HepG2 (cell line): ENCODE measurements at regions not wholly inside any gene's neighbourhood (a gene's known extent, or its start where the extent isn't known, plus 50 kb on each side); places are given as distances from the start of the nearest gene placed in this dataset.
A peak's percentile ranks its signal among the peaks of the same experiment; 100 is the strongest.

Experiments used
- ATAC-seq: fragments of 200-7000 bp; cut with Tn5 transposase; 3 replicates; pipeline ENCODE4 v1.9.1; 2020; ENCODE audit warnings: mild to moderate bottlenecking, moderate library complexity
- BruUV-seq: library from RNA; stranded (reverse); fragments of 400-500 nt; replicated peaks from 2 replicates; lab custom pipeline; 2021; lab: Mats Ljungman, UMichigan
- CTCF ChIA-PET: fragments of 300-600 bp; formaldehyde crosslinking; extraction: SDS; loops from one replicate; lab custom pipeline; 2021; ENCODE audit warnings: low total read pairs, inconsistent platforms, low intra/inter-chr PET ratio; lab: Yijun Ruan, JAX
- POLR2A ChIA-PET: fragments of 350-600 bp; sonication (Branson Sonifier 250); formaldehyde crosslinking; loops from one replicate; lab custom pipeline; 2020; ENCODE audit warnings: antibody characterized with exemption, inconsistent platforms; lab: Yijun Ruan, JAX
- DNase-seq: peaks from one replicate; pipeline ENCODE4 v3.0.0-alpha.2; 2015; ENCODE audit warnings: low spot score
- FAIRE-seq: peaks from 3 replicates; lab custom pipeline; 2011; peaks lifted over from hg19 to GRCh38; lab: Jason Lieb, UNC
- H2AFZ ChIP-seq: one replicate; pipeline ENCODE4 v1.6.1; 2011; ENCODE audit warnings: low read length, inconsistent platforms
- H3K27ac ChIP-seq: fragments of 300-600 bp; 3 replicates; pipeline ENCODE4 v1.8.0; 2011; ENCODE audit warnings: mixed run types, mild to moderate bottlenecking, mixed read lengths, low read length, inconsistent platforms; ENCODE audit not compliant: insufficient read depth; ENCODE audit errors: extremely low read length
- H3K27me3 ChIP-seq, 2 experiments: fragments of 200-600 bp in 1 of 2; 2 replicates in 1 of 2; 3 replicates in 1 of 2; pipeline versions ENCODE4 v1.6.0 to v1.8.0; 2011; ENCODE audit warnings: low read length in 2 of 2, mild to moderate bottlenecking in 2 of 2, moderate library complexity in 2 of 2, inconsistent platforms in 1 of 2; ENCODE audit not compliant: insufficient read depth in 2 of 2, control insufficient read depth in 1 of 2
- H3K36me3 ChIP-seq, 2 experiments: fragments of 200-600 bp in 1 of 2; replicated peaks in 1 of 2; 2 replicates in 1 of 2; 3 replicates in 1 of 2; pipeline versions ENCODE4 v1.5.1 to v1.8.0; 2011; ENCODE audit warnings: low read length in 2 of 2, inconsistent platforms in 1 of 2; ENCODE audit not compliant: insufficient read depth in 2 of 2, control insufficient read depth in 1 of 2
- H3K4me1 ChIP-seq: 2 replicates; pipeline ENCODE4 v1.5.1; 2012; ENCODE audit warnings: low read length, inconsistent platforms; ENCODE audit not compliant: insufficient read depth
- H3K4me2 ChIP-seq: 2 replicates; pipeline ENCODE4 v1.6.0; 2011; ENCODE audit warnings: low read depth, low read length, inconsistent platforms
- H3K4me3 ChIP-seq, 3 experiments: fragments of 200-600 bp in 1 of 3; sonication (generic), shearing (Covaris generic) in 1 of 3; replicated peaks in 1 of 3; 2 replicates each; pipeline ENCODE4 v1.5.1; 2011 to 2016; ENCODE audit warnings: low read length in 3 of 3, inconsistent platforms in 2 of 3, low read depth in 2 of 3, mild to moderate bottlenecking in 2 of 3, control low read depth in 1 of 3, mixed read lengths in 1 of 3; ENCODE audit not compliant: insufficient read depth in 1 of 3
- H3K79me2 ChIP-seq: one replicate; pipeline ENCODE4 v1.6.1; 2011; ENCODE audit warnings: low read length, inconsistent platforms; ENCODE audit not compliant: insufficient read depth
- H3K9ac ChIP-seq: 2 replicates; pipeline ENCODE4 v1.6.0; 2011; ENCODE audit warnings: mild to moderate bottlenecking, low read depth, low read length, inconsistent platforms; ENCODE audit not compliant: insufficient read depth
- H3K9me3 ChIP-seq: 2 replicates; pipeline ENCODE4 v1.5.1; 2012; ENCODE audit warnings: mild to moderate bottlenecking, low read length
- H4K20me1 ChIP-seq: 2 replicates; pipeline ENCODE4 v1.6.0; 2011; ENCODE audit warnings: inconsistent platforms, mild to moderate bottlenecking, low read length, moderate library complexity; ENCODE audit not compliant: insufficient read depth
- ATF5 ChIP-seq: sonication (generic); formaldehyde crosslinking; IDR thresholded peaks from 2 replicates; pipeline ENCODE4 v1.4.0; 2020; ENCODE audit warnings: mild to moderate bottlenecking, low read depth, missing genetic modification reagents
- CSRNP1 ChIP-seq: sonication (generic); formaldehyde crosslinking; IDR thresholded peaks from 2 replicates; pipeline ENCODE4 v1.8.1; 2023; ENCODE audit warnings: mild to moderate bottlenecking, missing genetic modification reagents
- GATAD1 ChIP-seq: IDR thresholded peaks from 2 replicates; pipeline ENCODE4 v1.6.1; 2016; ENCODE audit warnings: missing genetic modification reagents, missing compliant biosample characterization
- NFKB2 ChIP-seq: sonication (generic); formaldehyde crosslinking; IDR thresholded peaks from 2 replicates; pipeline ENCODE4 v1.4.0; 2020; ENCODE audit warnings: missing genetic modification reagents, borderline replicate concordance
- POLR2G ChIP-seq: fragments of 200-400 bp; formaldehyde crosslinking; IDR thresholded peaks from 2 replicates; pipeline ENCODE4 v1.6.1; 2018; ENCODE audit warnings: mild to moderate bottlenecking, low read depth, low read length, moderate library complexity
- STAG1 ChIP-seq: sonication (generic); formaldehyde crosslinking; IDR thresholded peaks from 2 replicates; pipeline ENCODE4 v1.4.0; 2020; ENCODE audit warnings: missing genetic modification reagents
- ZNF138 ChIP-seq: sonication (generic); formaldehyde crosslinking; IDR thresholded peaks from 2 replicates; pipeline ENCODE4 v1.5.0; 2020; ENCODE audit warnings: mild to moderate bottlenecking, low read depth, missing genetic modification reagents
- ZNF768 ChIP-seq: sonication (generic); formaldehyde crosslinking; IDR thresholded peaks from 2 replicates; pipeline ENCODE4 v1.4.0; 2020; ENCODE audit warnings: missing genetic modification reagents
- WGBS: methylation state at CpG from one replicate; pipeline ENCODE4 v1.1.6; 2017; ENCODE audit warnings: low lambda C conversion rate; 5-methylcytosine and 5-hydroxymethylcytosine counted together
- in situ Hi-C: cut with HindIII; loops from 2 replicates; pipeline ENCODE4 v1.10.0; 2017; ENCODE audit warnings: low pct_unique_long_range_greater_than_20kb; ENCODE audit not compliant: extremely low pct_ligation_motif_present
- intact Hi-C: fragments of 100-400 bp; cut with micrococcal nuclease; formaldehyde crosslinking; loops from one replicate; pipeline ENCODE4 v1.10.0; 2022; ENCODE audit not compliant: unreplicated experiment
- TF ChIP-seq, protein P1 (sequence below): sonication (generic); formaldehyde crosslinking; IDR thresholded peaks from 2 replicates; pipeline ENCODE4 v1.5.0; 2020; ENCODE audit warnings: missing genetic modification reagents, mild to moderate bottlenecking, borderline replicate concordance

DNA sequence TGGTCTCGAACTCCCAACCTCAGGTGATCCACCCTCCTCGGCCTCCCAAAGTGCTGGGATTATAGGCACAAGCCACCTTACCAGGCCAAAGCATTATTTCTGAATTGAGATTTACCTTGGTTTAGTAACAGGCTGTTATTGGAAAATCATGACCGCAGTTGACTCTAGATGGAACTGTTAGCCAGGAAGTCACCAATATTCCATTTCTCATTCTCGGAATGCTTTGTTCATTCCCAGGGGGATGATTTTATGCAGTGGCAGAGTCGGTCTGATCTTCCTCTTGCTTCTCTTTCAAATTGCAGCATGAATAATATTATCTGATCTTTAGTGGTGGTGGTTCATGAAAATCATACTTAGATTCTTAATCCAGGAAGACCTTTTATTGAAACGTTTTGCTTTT lies 195.5 kb upstream of the MBNL1 start (continued):
- TF ChIP-seq CSRNP1 (CRISPR knock-in tag) (no peak), STAG1 (CRISPR knock-in tag) (peak; percentile 11; the same call in 1 of the 2 replicates), ZNF138 (CRISPR knock-in tag) (no peak), ATF5 (CRISPR knock-in tag) (no peak), ZNF768 (CRISPR knock-in tag) (no peak)

DNA sequence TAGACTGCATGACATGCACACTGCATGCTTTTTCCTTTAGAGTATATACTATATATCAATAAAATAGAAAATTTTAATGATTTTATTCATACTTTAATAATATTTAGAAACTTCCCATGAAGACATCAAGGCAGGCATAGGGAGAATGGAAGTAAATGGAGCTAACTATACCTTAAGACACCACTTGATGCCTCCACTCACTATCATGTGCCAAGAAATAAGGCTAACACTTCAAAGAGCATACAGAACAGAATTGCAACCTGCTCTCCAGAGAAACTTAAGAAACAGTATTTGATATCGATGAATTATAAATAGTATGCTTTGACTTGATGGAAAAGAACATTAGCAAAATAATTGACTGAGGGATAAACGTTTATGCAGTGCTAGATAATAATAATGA lies 192.6 kb upstream of the MBNL1 start:
- Histone ChIP-seq H3K27me3 (no peaks in the 10 kb centered on the region), H3K4me1 (no peaks in the 10 kb centered on the region), H3K4me2 (no peak overlapping the region), H3K9me3 (no peaks in the 10 kb centered on the region), H3K36me3 (no peaks in the 10 kb centered on the region), H3K27ac (no peak overlapping the region), H3K9ac (no peak overlapping the region), H4K20me1 (no peaks in the 10 kb centered on the region), H3K79me2 (no peaks in the 10 kb centered on the region), H2AFZ (no peak overlapping the region), H3K4me3 (no peak overlapping the region)
- in situ Hi-C loops, result no loop called here
- BruUV-seq, result no TSS peak
- TF ChIP-seq NFKB2 (CRISPR knock-in tag) (no peak), POLR2G (no peak), GATAD1 (no peak)
- TF ChIP-seq, protein P1, sequence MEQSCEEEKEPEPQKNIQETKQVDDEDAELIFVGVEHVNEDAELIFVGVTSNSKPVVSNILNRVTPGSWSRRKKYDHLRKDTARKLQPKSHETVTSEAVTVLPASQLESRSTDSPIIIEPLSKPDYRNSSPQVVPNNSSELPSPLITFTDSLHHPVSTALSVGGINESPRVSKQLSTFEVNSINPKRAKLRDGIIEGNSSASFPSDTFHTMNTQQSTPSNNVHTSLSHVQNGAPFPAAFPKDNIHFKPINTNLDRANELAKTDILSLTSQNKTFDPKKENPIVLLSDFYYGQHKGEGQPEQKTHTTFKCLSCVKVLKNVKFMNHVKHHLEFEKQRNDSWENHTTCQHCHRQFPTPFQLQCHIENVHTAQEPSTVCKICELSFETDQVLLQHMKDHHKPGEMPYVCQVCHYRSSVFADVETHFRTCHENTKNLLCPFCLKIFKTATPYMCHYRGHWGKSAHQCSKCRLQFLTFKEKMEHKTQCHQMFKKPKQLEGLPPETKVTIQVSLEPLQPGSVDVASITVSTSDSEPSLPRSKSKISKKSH (CRISPR knock-in tag), result no peak
- no peak for FAIRE-seq
- ATAC-seq, result no peak
- no peak for DNase-seq
- intact Hi-C loops, result no loop called here
- 2% methylated on average over 2 of the region's 2 CpGs for WGBS
- CTCF ChIA-PET, result no interaction called here
- POLR2A ChIA-PET, result no interaction called here
